ENCODE measurements at regions not wholly inside any gene's neighbourhood (a gene's known extent, or its start where the extent isn't known, plus 50 kb on each side); places are given as distances from the start of the nearest gene placed in this dataset.

DNA sequence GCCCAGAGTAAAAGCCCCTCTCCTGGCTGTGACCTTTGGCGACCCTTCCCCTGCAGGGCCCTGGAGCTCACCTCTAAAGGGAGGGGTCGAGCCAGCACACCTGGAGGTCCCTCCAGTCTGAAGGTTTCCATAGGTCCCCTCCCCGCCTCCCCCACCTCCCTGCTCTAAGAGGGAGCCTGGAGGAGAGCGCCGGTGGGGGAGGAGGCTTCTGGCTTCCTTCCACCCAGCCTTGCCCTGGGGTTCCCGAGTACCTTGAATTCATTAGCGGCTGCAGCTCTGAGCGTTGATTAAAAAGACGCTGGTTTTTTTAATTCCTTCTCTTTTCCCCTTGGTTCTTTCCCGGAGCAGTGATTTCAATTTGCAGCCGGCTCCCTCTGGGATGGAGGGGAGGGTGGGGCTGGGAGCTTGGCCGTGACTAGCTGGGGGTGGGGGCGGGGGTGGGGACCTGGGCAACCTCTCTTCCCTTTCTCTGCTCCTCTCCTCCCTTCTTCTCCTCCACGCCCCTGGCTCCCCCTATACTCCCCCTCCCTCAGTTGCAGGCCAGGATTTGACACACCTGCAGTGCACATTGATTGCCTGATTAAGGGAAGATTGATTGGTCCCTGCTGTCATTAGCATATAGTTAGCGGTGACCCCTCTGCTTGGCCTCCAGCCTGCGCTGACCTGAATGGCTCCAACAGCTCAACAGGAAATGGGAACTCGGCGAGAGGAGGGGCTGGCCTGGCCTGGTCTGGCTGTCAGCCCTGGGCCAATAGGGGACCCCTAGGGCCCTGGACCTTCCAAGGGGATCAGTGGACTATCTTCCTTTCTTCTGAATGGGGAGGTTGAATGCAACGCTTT is 67.5 kb upstream of the RAPGEF1 start:
- TF ChIP-seq EP300 (IDR thresholded peaks at IDR 0.05) (no peak), CTCF (IDR thresholded peaks at IDR 0.05) (no peak), POLR2A (IDR thresholded peaks at IDR 0.05) (no peak)

Measured in tibial nerve (tissue), 4 donors.